Keratinocyte (primary cell): ENCODE measurements at regions not wholly inside any gene's neighbourhood (a gene's known extent, or its start where the extent isn't known, plus 50 kb on each side); places are given as distances from the start of the nearest gene placed in this dataset.

Experiments
- DNase-seq: peaks from one replicate; pipeline ENCODE4 v3.0.0-alpha.2; 2011; ENCODE audit warnings: low read depth, missing footprints, low spot score
- FAIRE-seq: peaks from 2 replicates; lab custom pipeline; 2011; peaks lifted over from hg19 to GRCh38; lab: Jason Lieb, UNC
- H2AFZ ChIP-seq: 2 replicates; pipeline ENCODE4 v1.6.0; 2012; ENCODE audit warnings: low read length, control low read depth, inconsistent platforms; ENCODE audit not compliant: control insufficient read depth
- H3K27ac ChIP-seq: 2 replicates; pipeline ENCODE4 v1.5.1; 2011; ENCODE audit warnings: low read length; ENCODE audit not compliant: control insufficient read depth, insufficient read depth
- H3K27me3 ChIP-seq: 3 replicates; pipeline ENCODE4 v1.6.0; 2011; ENCODE audit warnings: low read length; ENCODE audit not compliant: control insufficient read depth, insufficient read depth; ENCODE audit errors: extremely low read depth
- H3K36me3 ChIP-seq, 2 experiments: 2 replicates in 1 of 2; 3 replicates in 1 of 2; pipeline ENCODE4 v1.5.1; 2011; ENCODE audit warnings: low read length in 2 of 2, mild to moderate bottlenecking in 1 of 2; ENCODE audit not compliant: control insufficient read depth in 2 of 2, insufficient read depth in 2 of 2; ENCODE audit errors: extremely low read depth in 1 of 2
- H3K4me1 ChIP-seq: 3 replicates; pipeline ENCODE4 v1.5.1; 2011; ENCODE audit warnings: low read length; ENCODE audit not compliant: control insufficient read depth, insufficient read depth; ENCODE audit errors: extremely low read depth
- H3K4me2 ChIP-seq: 3 replicates; pipeline ENCODE4 v1.6.0; 2011; ENCODE audit warnings: low read depth, low read length; ENCODE audit not compliant: control insufficient read depth, insufficient read depth; ENCODE audit errors: extremely low read depth
- H3K4me3 ChIP-seq, 3 experiments: fragments of 200-600 bp in 1 of 3; sonication (generic) in 1 of 3; 2 replicates in 2 of 3; 3 replicates in 1 of 3; pipeline ENCODE4 v1.5.1; 2011 to 2016; ENCODE audit warnings: low read length in 3 of 3, mild to moderate bottlenecking in 3 of 3, control low read depth in 2 of 3, inconsistent platforms in 1 of 3, low read depth in 1 of 3, mixed read lengths in 1 of 3, mixed run types in 1 of 3, moderate library complexity in 1 of 3; ENCODE audit not compliant: control insufficient read depth in 2 of 3, insufficient read depth in 2 of 3; ENCODE audit errors: extremely low read depth in 1 of 3
- H3K79me2 ChIP-seq: 2 replicates; pipeline ENCODE4 v1.6.0; 2012; ENCODE audit warnings: low read length; ENCODE audit not compliant: control insufficient read depth, insufficient read depth
- H3K9ac ChIP-seq: 3 replicates; pipeline ENCODE4 v1.6.0; 2011; ENCODE audit warnings: low read length; ENCODE audit not compliant: control insufficient read depth, insufficient read depth; ENCODE audit errors: extremely low read depth
- H3K9me1 ChIP-seq: 3 replicates; pipeline ENCODE4 v1.6.0; 2011; ENCODE audit warnings: low read length; ENCODE audit not compliant: control insufficient read depth, insufficient read depth; ENCODE audit errors: extremely low read depth
- H3K9me3 ChIP-seq: 2 replicates; pipeline ENCODE4 v1.5.1; 2012; ENCODE audit warnings: low read depth, low read length; ENCODE audit not compliant: control insufficient read depth
- H4K20me1 ChIP-seq: 3 replicates; pipeline ENCODE4 v1.6.0; 2011; ENCODE audit warnings: low read length; ENCODE audit not compliant: control insufficient read depth, insufficient read depth; ENCODE audit errors: extremely low read depth
- CTCF ChIP-seq, 3 experiments: IDR thresholded peaks in 1 of 3; conservative IDR thresholded peaks in 1 of 3; optimal IDR thresholded peaks in 1 of 3; 2 replicates in 2 of 3; 3 replicates in 1 of 3; pipeline versions ENCODE3 to v1.5.1; 2011; ENCODE audit warnings: low read length in 3 of 3, mild to moderate bottlenecking in 3 of 3, moderate library complexity in 2 of 3, control low read depth in 1 of 3, inconsistent platforms in 1 of 3; ENCODE audit not compliant: insufficient read depth in 2 of 3; ENCODE audit errors: extremely low read depth in 1 of 3
- EZH2 ChIP-seq: IDR thresholded peaks from one replicate; pipeline ENCODE4 v1.6.1; 2012; ENCODE audit warnings: inconsistent platforms, mild to moderate bottlenecking, low read length, moderate library complexity
- dilution Hi-C: fragments of 300-500 bp; cut with MboI; formaldehyde crosslinking; loops from one replicate; pipeline ENCODE4 v1.7.0; 2020; ENCODE audit warnings: low sequenced_read_pairs; ENCODE audit not compliant: extremely low pct_ligation_motif_present

- Histone ChIP-seq H3K9me1 (no peaks in the 10 kb centered on the region), H3K9ac (no peak overlapping the region), H4K20me1 (no peaks in the 10 kb centered on the region), H3K4me2 (no peak overlapping the region), H3K27ac (no peak overlapping the region), H3K4me1 (no peaks in the 10 kb centered on the region), H3K36me3 (no peaks in the 10 kb centered on the region), H3K4me3 (no peak overlapping the region), H2AFZ (no peak overlapping the region), H3K27me3 (peaks cover 21% of the 10 kb centered on the region), H3K79me2 (no peaks in the 10 kb centered on the region), H3K9me3 (no peaks in the 10 kb centered on the region)
- dilution Hi-C loops = no loop called here
- DNase-seq (no peak), FAIRE-seq (no peak)
- no peak for TF ChIP-seq EZH2
- TF ChIP-seq CTCF (optimal IDR thresholded peaks at IDR 0.05 in 1 of 3, IDR thresholded peaks at IDR 0.05 in 1 of 3, conservative IDR thresholded peaks at IDR 0.05 in 1 of 3; ENCODE audit: extremely low read depth in 1 of 3, insufficient read depth in 2 of 3, low read length in 3 of 3) = no peak
Observed at GRCh38 chr11:69979632-69980031, 98.5 kb upstream of the ANO1 start.

- no peak overlapping the region for H3K27ac ChIP-seq
- H3K4me3 ChIP-seq = no peak overlapping the region
- no peak overlapping the region for H2AFZ ChIP-seq
- H3K36me3 ChIP-seq = no peaks in the 10 kb centered on the region
- no peak overlapping the region for H3K4me2 ChIP-seq
- FAIRE-seq (no peak), DNase-seq (no peak)
- dilution Hi-C loops = no loop called here
- no peak overlapping the region for H3K9ac ChIP-seq
- H3K27me3 ChIP-seq = peaks cover 37% of the 10 kb centered on the region
- H4K20me1 ChIP-seq = no peaks in the 10 kb centered on the region
- no peaks in the 10 kb centered on the region for H3K9me1 ChIP-seq
- H3K4me1 ChIP-seq = no peaks in the 10 kb centered on the region
- H3K9me3 ChIP-seq = no peaks in the 10 kb centered on the region
- TF ChIP-seq CTCF (optimal IDR thresholded peaks at IDR 0.05 in 1 of 3, IDR thresholded peaks at IDR 0.05 in 1 of 3, conservative IDR thresholded peaks at IDR 0.05 in 1 of 3; ENCODE audit: extremely low read depth in 1 of 3, insufficient read depth in 2 of 3, low read length in 3 of 3) = no peak
- no peak for TF ChIP-seq EZH2
- H3K79me2 ChIP-seq = no peaks in the 10 kb centered on the region
Observed at GRCh38 chr11:69981119-69981784, 96.9 kb upstream of the ANO1 start.
